ENCODE measurements at regions not wholly inside any gene's neighbourhood (a gene's known extent, or its start where the extent isn't known, plus 50 kb on each side); places are given as distances from the start of the nearest gene placed in this dataset.

- Histone ChIP-seq H3K4me1 (no peaks in the 10 kb centered on the region), H3K4me3 (no peak overlapping the region), H3K27ac (no peak overlapping the region), H3K9me3 (no peaks in the 10 kb centered on the region), H3K27me3 (no peaks in the 10 kb centered on the region), H3K36me3 (no peaks in the 10 kb centered on the region)
- no peak for TF ChIP-seq CTCF (IDR thresholded peaks at IDR 0.05 in 4 of 5, conservative IDR thresholded peaks at IDR 0.05 in 1 of 5)
- TF ChIP-seq POLR2A (IDR thresholded peaks at IDR 0.05): no peak
- in situ Hi-C loops (cut with MboI; ENCODE audit: low sequenced_read_pairs in 4 of 4): no loop called here
- DNase-seq (no peak), ATAC-seq (no peak)
- intact Hi-C loops (cut with DNase I; ENCODE audit: low total_unique reads): no loop called here
Measured at GRCh38 chr4:156330436-156331031, 376.9 kb upstream of the CTSO start.

DNA sequence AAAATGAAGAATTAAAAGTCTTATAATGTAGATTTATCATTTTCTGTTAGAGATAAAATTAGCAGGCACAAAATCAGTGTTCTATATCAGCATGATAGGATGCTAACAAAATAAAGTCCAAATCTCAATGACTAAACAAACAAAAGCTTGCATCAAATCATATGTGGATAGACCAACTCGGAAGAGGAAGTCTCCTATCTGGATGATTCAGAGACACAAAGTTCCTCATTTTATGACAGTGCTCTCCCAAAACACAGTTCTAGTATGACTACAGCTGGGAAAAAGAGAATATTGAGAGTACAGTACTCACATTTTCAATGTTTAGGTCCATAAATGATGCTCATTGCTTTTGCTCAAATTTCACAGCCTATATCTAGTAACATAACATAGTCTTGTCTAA lies 376.1 kb upstream of the CTSO start:
- no peaks in the 10 kb centered on the region for H3K4me1 ChIP-seq
- intact Hi-C loops (cut with DNase I; ENCODE audit: low total_unique reads) (no loop called here), in situ Hi-C loops (cut with MboI; ENCODE audit: low sequenced_read_pairs in 4 of 4) (no loop called here)
- TF ChIP-seq CTCF (IDR thresholded peaks at IDR 0.05 in 4 of 5, conservative IDR thresholded peaks at IDR 0.05 in 1 of 5) (no peak), POLR2A (IDR thresholded peaks at IDR 0.05) (no peak)
- DNase-seq (no peak), ATAC-seq (no peak)
- no peak overlapping the region for H3K4me3 ChIP-seq
- H3K27me3 ChIP-seq: no peaks in the 10 kb centered on the region
- no peaks in the 10 kb centered on the region for H3K36me3 ChIP-seq
- no peak overlapping the region for H3K27ac ChIP-seq
- H3K9me3 ChIP-seq: no peaks in the 10 kb centered on the region

- Histone ChIP-seq H3K4me1 (no peaks in the 10 kb centered on the region), H3K36me3 (no peaks in the 10 kb centered on the region), H3K27me3 (no peaks in the 10 kb centered on the region), H3K27ac (no peak overlapping the region), H3K4me3 (no peak overlapping the region), H3K9me3 (no peaks in the 10 kb centered on the region)
- intact Hi-C loops (cut with DNase I; ENCODE audit: low total_unique reads): no loop called here
- in situ Hi-C loops (cut with MboI; ENCODE audit: low sequenced_read_pairs in 4 of 4): no loop called here
- no peak for DNase-seq
- TF ChIP-seq POLR2A (IDR thresholded peaks at IDR 0.05) (no peak), CTCF (IDR thresholded peaks at IDR 0.05 in 4 of 5, conservative IDR thresholded peaks at IDR 0.05 in 1 of 5) (no peak)
- no peak for ATAC-seq
Measured at GRCh38 chr4:156328882-156329281, 375.2 kb upstream of the CTSO start.

- intact Hi-C loops (cut with DNase I; ENCODE audit: low total_unique reads) (no loop called here), in situ Hi-C loops (cut with MboI; ENCODE audit: low sequenced_read_pairs in 4 of 4) (no loop called here)
- DNase-seq: no peak
- H3K4me1 ChIP-seq: no peaks in the 10 kb centered on the region
- no peak for TF ChIP-seq CTCF (IDR thresholded peaks at IDR 0.05 in 4 of 5, conservative IDR thresholded peaks at IDR 0.05 in 1 of 5)
- TF ChIP-seq POLR2A (IDR thresholded peaks at IDR 0.05): no peak
- H3K27ac ChIP-seq: no peak overlapping the region
- no peaks in the 10 kb centered on the region for H3K36me3 ChIP-seq
- H3K27me3 ChIP-seq: no peaks in the 10 kb centered on the region
- no peak overlapping the region for H3K4me3 ChIP-seq
- ATAC-seq: no peak
- no peaks in the 10 kb centered on the region for H3K9me3 ChIP-seq
Measured at GRCh38 chr4:156326246-156326645, 372.6 kb upstream of the CTSO start.

- TF ChIP-seq CTCF (IDR thresholded peaks at IDR 0.05 in 4 of 5, conservative IDR thresholded peaks at IDR 0.05 in 1 of 5) (no peak), POLR2A (IDR thresholded peaks at IDR 0.05) (no peak)
- Histone ChIP-seq H3K4me3 (no peak overlapping the region), H3K27me3 (no peaks in the 10 kb centered on the region), H3K27ac (no peak overlapping the region), H3K9me3 (no peaks in the 10 kb centered on the region), H3K36me3 (no peaks in the 10 kb centered on the region), H3K4me1 (no peaks in the 10 kb centered on the region)
- DNase-seq (no peak), ATAC-seq (no peak)
- intact Hi-C loops (cut with DNase I; ENCODE audit: low total_unique reads) (no loop called here), in situ Hi-C loops (cut with MboI; ENCODE audit: low sequenced_read_pairs in 4 of 4) (no loop called here)
Measured at GRCh38 chr4:156322592-156322991, 368.9 kb upstream of the CTSO start.

Data from gastrocnemius medialis (tissue), 4 donors.